HCT116 (cell line): ENCODE measurements at regions not wholly inside any gene's neighbourhood (a gene's known extent, or its start where the extent isn't known, plus 50 kb on each side); places are given as distances from the start of the nearest gene placed in this dataset.

Source experiments
- ATAC-seq: fragments of 200-7000 bp; cut with Tn5 transposase; 2 replicates; pipeline ENCODE4 v1.9.1; 2020; ENCODE audit warnings: mild to moderate bottlenecking, moderate library complexity
- BruUV-seq: library from RNA; stranded (reverse); fragments of 400-500 nt; replicated peaks from 2 replicates; lab custom pipeline; 2021; lab: Mats Ljungman, UMichigan
- CTCF ChIA-PET: fragments of 300-600 bp; sonication (Branson Sonifier 250); formaldehyde crosslinking; loops from one replicate; lab custom pipeline; 2021; ENCODE audit warnings: antibody characterized with exemption; lab: Charles Lee
- POLR2A ChIA-PET: fragments of 300-600, 350-600 bp; sonication (Branson Sonifier 250); formaldehyde crosslinking; loops from one replicate; lab custom pipeline; 2021; ENCODE audit warnings: antibody characterized with exemption; lab: Charles Lee
- RAD21 ChIA-PET, 2 experiments: fragments of 300-600 bp; sonication (Branson Sonifier 250); formaldehyde crosslinking; loops; one replicate each; lab custom pipeline; 2023; ENCODE audit warnings: low total read pairs in 2 of 2; ENCODE audit not compliant: uncharacterized antibody in 2 of 2, unreplicated experiment in 2 of 2, low non-redundant PET in 1 of 2; lab: Charles Lee
- DNase-seq: peaks from one replicate; pipeline ENCODE4 v3.0.0-alpha.2; 2010; ENCODE audit warnings: low read depth, low spot score
- H2AFZ ChIP-seq: fragments of 200-600 bp; shearing (Covaris generic), sonication (generic); 2 replicates; pipeline ENCODE4 v1.6.1; 2017; ENCODE audit warnings: low read depth, mixed run types, mixed read lengths, antibody characterized with exemption, low read length; ENCODE audit not compliant: poor library complexity, severe bottlenecking
- H3K27ac ChIP-seq: 2 replicates; pipeline ENCODE4 v1.5.1; 2012; ENCODE audit warnings: low read depth, low read length
- H3K27me3 ChIP-seq: fragments of 200-600 bp; sonication (generic); 2 replicates; pipeline ENCODE4 v1.6.1; 2016; ENCODE audit warnings: mixed run types, low read length, mixed read lengths; ENCODE audit not compliant: insufficient read depth
- H3K36me3 ChIP-seq, 2 experiments: fragments of 200-500 bp in 1 of 2; fragments of 200-600 bp in 1 of 2; sonication (Bioruptor generic) in 1 of 2; sonication (generic) in 1 of 2; 2 replicates each; pipeline versions ENCODE4 v1.5.1 to v1.6.1; 2014 to 2016; ENCODE audit warnings: low read length in 2 of 2, inconsistent platforms in 1 of 2, mixed read lengths in 1 of 2, mixed run types in 1 of 2; ENCODE audit not compliant: insufficient read depth in 2 of 2, control insufficient read depth in 1 of 2
- H3K4me1 ChIP-seq, 2 experiments: fragments of 200-600 bp in 1 of 2; sonication (generic) in 1 of 2; 2 replicates each; pipeline versions ENCODE4 v1.5.1 to v1.6.1; 2012 to 2017; ENCODE audit warnings: low read length in 2 of 2, inconsistent platforms in 1 of 2, mild to moderate bottlenecking in 1 of 2, mixed read lengths in 1 of 2, mixed run types in 1 of 2, moderate library complexity in 1 of 2; ENCODE audit not compliant: insufficient read depth in 2 of 2, control insufficient read depth in 1 of 2
- H3K4me2 ChIP-seq: fragments of 200-600 bp; sonication (generic); 2 replicates; pipeline ENCODE4 v1.6.1; 2017; ENCODE audit warnings: mixed run types, low read length, mixed read lengths
- H3K4me3 ChIP-seq, 2 experiments: fragments of 200-600 bp in 1 of 2; sonication (generic) in 1 of 2; replicated peaks in 1 of 2; 2 replicates each; pipeline ENCODE4 v1.5.1; 2011 to 2016; ENCODE audit warnings: low read length in 2 of 2, control low read depth in 1 of 2, low read depth in 1 of 2, mild to moderate bottlenecking in 1 of 2, mixed read lengths in 1 of 2, mixed run types in 1 of 2
- H3K79me2 ChIP-seq: fragments of 200-600 bp; sonication (generic); 2 replicates; pipeline ENCODE4 v1.6.1; 2017; ENCODE audit warnings: mild to moderate bottlenecking, mixed run types, low read length, moderate library complexity, mixed read lengths; ENCODE audit not compliant: insufficient read depth
- H3K9ac ChIP-seq: fragments of 200-600 bp; sonication (generic); 2 replicates; pipeline ENCODE4 v1.6.1; 2016; ENCODE audit warnings: low read length, mixed read lengths
- H3K9me2 ChIP-seq: fragments of 200-600 bp; sonication (generic), shearing (Covaris generic); 2 replicates; pipeline ENCODE4 v1.6.1; 2017; ENCODE audit warnings: mixed run types, mild to moderate bottlenecking, moderate library complexity; ENCODE audit not compliant: insufficient read depth
- H3K9me3 ChIP-seq, 2 experiments: fragments of 200-500 bp in 1 of 2; fragments of 200-600 bp in 1 of 2; sonication (Bioruptor generic) in 1 of 2; sonication (generic) in 1 of 2; 2 replicates each; pipeline ENCODE4 v1.6.1; 2014 to 2017; ENCODE audit warnings: low read length in 2 of 2, mixed read lengths in 2 of 2, inconsistent platforms in 1 of 2, low read depth in 1 of 2, mild to moderate bottlenecking in 1 of 2, mixed run types in 1 of 2, moderate library complexity in 1 of 2; ENCODE audit not compliant: control insufficient read depth in 1 of 2, insufficient read depth in 1 of 2
- H4K20me1 ChIP-seq: fragments of 200-600 bp; sonication (generic), shearing (Covaris generic); 2 replicates; pipeline ENCODE4 v1.6.1; 2017; ENCODE audit warnings: mixed run types, mild to moderate bottlenecking, moderate library complexity; ENCODE audit not compliant: insufficient read depth
- CBX3 ChIP-seq: IDR thresholded peaks from 2 replicates; pipeline ENCODE4 v1.6.1; 2012; ENCODE audit warnings: low read depth
- CEBPB ChIP-seq: IDR thresholded peaks from 2 replicates; pipeline ENCODE4 v1.6.1; 2012; ENCODE audit warnings: low read depth
- EGR1 ChIP-seq: IDR thresholded peaks from 2 replicates; pipeline ENCODE4 v1.6.1; 2012; ENCODE audit warnings: low read depth
- ELF1 ChIP-seq: IDR thresholded peaks from 2 replicates; pipeline ENCODE4 v1.6.1; 2012; ENCODE audit warnings: low read depth, borderline replicate concordance
- EZH2 ChIP-seq: fragments of 200-600 bp; sonication (generic); IDR thresholded peaks from 2 replicates; pipeline ENCODE4 v1.6.1; 2017; ENCODE audit warnings: antibody characterized with exemption, mixed run types
- EZH2phosphoT487 ChIP-seq: fragments of 200-600 bp; IDR thresholded peaks from 2 replicates; pipeline ENCODE4 v1.6.1; 2018; ENCODE audit warnings: antibody characterized with exemption, borderline replicate concordance
- FOSL1 ChIP-seq: IDR thresholded peaks from 2 replicates; pipeline ENCODE4 v1.6.1; 2012; ENCODE audit warnings: low read depth
- SIN3A ChIP-seq: IDR thresholded peaks from 2 replicates; pipeline ENCODE4 v1.6.1; 2012; ENCODE audit warnings: low read depth
- SP1 ChIP-seq: IDR thresholded peaks from 2 replicates; pipeline ENCODE4 v1.6.1; 2012; ENCODE audit warnings: low read depth
- SRF ChIP-seq: IDR thresholded peaks from 2 replicates; pipeline ENCODE4 v1.6.1; 2012; ENCODE audit warnings: low read depth
- TCF7L2 ChIP-seq: IDR thresholded peaks from 2 replicates; pipeline ENCODE4 v1.7.0; 2011; ENCODE audit warnings: borderline replicate concordance, inconsistent platforms; ENCODE audit not compliant: insufficient read depth, insufficient read length; ENCODE audit errors: extremely low read depth
- YY1 ChIP-seq: IDR thresholded peaks from 2 replicates; pipeline ENCODE4 v1.6.1; 2011; ENCODE audit warnings: low read length, low read depth, moderate library complexity, mild to moderate bottlenecking; ENCODE audit not compliant: insufficient replicate concordance; ENCODE audit errors: extremely low read depth
- ZFX ChIP-seq: fragments of 450-650 bp; IDR thresholded peaks from 2 replicates; pipeline ENCODE4 v1.6.1; 2017
- ZNF274 ChIP-seq: fragments of 200-500 bp; sonication (Bioruptor generic); IDR thresholded peaks from 2 replicates; pipeline ENCODE4 v1.6.1; 2014; ENCODE audit warnings: mild to moderate bottlenecking, low read depth, low read length, inconsistent platforms
- intact Hi-C: fragments of 100-400 bp; cut with micrococcal nuclease; formaldehyde crosslinking; loops from 2 replicates; pipeline ENCODE4 v1.10.0; 2022
- TF ChIP-seq, protein P1 (sequence below): IDR thresholded peaks from 2 replicates; pipeline ENCODE4 v1.6.1; 2012
- TF ChIP-seq, protein P2 (sequence below): IDR thresholded peaks from 2 replicates; pipeline ENCODE4 v1.6.1; 2012
- TF ChIP-seq, protein P3 (sequence below): IDR thresholded peaks from 2 replicates; pipeline ENCODE4 v1.6.1; 2011; ENCODE audit warnings: mild to moderate bottlenecking, low read length, moderate library complexity; ENCODE audit not compliant: insufficient replicate concordance; ENCODE audit errors: extremely low read depth
- TF ChIP-seq, protein P4 (sequence below), 3 experiments: fragments of 200-600 bp in 1 of 3; sonication (generic) in 1 of 3; IDR thresholded peaks in 2 of 3; conservative IDR thresholded peaks in 1 of 3; 2 replicates each; pipeline ENCODE4 v1.5.1; 2012 to 2017; ENCODE audit warnings: low read depth in 2 of 3, low read length in 2 of 3, antibody characterized with exemption in 1 of 3, borderline replicate concordance in 1 of 3, control low read depth in 1 of 3, mild to moderate bottlenecking in 1 of 3, mixed read lengths in 1 of 3, mixed run types in 1 of 3, moderate library complexity in 1 of 3; ENCODE audit not compliant: insufficient read depth in 1 of 3

DNA sequence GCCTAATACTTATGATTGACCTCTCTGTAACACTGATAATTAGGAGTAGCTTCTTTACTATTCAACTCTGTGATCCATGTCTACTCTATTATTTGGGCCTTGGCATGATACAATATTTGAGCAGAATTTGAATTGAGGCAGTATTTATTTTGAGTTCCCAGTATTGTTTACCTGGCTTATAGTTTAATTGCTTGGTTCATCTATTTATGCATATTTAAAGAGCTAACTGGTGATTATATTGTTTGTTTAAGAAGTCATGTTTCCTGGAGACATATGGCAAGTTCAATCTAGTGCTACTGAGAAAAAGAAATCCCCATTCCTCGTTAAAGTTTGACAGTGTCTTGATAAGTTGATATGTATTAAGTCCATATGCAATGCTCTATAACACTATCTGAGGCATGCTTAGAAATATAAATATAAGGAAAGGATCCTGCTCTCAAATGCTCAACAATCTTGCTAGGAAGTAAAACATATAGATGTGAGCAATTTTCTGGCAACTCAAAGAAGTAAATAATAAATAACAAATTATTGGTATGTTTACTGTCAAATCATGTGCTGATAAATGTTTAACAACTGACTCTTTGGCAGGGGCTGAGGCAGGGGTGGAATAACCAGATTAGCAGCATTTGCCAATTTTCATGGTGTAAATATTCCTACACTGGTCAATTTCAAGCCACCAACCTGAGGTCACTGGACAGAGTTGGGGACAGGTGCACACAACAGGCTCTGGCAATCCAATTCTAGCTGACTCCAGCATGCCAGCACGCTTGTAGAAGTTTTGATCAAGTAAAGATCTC lies 430.2 kb upstream of the PIK3C3 start:
- Histone ChIP-seq H3K4me3 (no peak overlapping the region), H3K27me3 (no peaks in the 10 kb centered on the region), H3K9me2 (no peaks in the 10 kb centered on the region), H3K36me3 (no peaks in the 10 kb centered on the region), H3K79me2 (no peaks in the 10 kb centered on the region), H3K9me3 (peaks cover 7 to 40% of the 10 kb centered on the region in 2 experiments; a peak in 2 of 4 replicates), H4K20me1 (no peaks in the 10 kb centered on the region), H3K9ac (no peak overlapping the region), H3K4me2 (no peak overlapping the region), H3K27ac (no peak overlapping the region), H3K4me1 (no peaks in the 10 kb centered on the region), H2AFZ (no peak overlapping the region)
- no peak for TF ChIP-seq EGR1
- no peak for TF ChIP-seq CBX3
- no peak for TF ChIP-seq FOSL1
- TF ChIP-seq, protein P1, sequence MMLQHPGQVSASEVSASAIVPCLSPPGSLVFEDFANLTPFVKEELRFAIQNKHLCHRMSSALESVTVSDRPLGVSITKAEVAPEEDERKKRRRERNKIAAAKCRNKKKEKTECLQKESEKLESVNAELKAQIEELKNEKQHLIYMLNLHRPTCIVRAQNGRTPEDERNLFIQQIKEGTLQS, result no peak
- no peak for TF ChIP-seq ELF1
- no peak for TF ChIP-seq EZH2
- no peak for TF ChIP-seq SRF
- TF ChIP-seq ZNF274, result no peak
- TF ChIP-seq, protein P2, sequence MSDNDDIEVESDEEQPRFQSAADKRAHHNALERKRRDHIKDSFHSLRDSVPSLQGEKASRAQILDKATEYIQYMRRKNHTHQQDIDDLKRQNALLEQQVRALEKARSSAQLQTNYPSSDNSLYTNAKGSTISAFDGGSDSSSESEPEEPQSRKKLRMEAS, result no peak
- no peak for TF ChIP-seq SIN3A
- TF ChIP-seq CEBPB, result no peak
- TF ChIP-seq EZH2phosphoT487, result no peak
- TF ChIP-seq, protein P3, sequence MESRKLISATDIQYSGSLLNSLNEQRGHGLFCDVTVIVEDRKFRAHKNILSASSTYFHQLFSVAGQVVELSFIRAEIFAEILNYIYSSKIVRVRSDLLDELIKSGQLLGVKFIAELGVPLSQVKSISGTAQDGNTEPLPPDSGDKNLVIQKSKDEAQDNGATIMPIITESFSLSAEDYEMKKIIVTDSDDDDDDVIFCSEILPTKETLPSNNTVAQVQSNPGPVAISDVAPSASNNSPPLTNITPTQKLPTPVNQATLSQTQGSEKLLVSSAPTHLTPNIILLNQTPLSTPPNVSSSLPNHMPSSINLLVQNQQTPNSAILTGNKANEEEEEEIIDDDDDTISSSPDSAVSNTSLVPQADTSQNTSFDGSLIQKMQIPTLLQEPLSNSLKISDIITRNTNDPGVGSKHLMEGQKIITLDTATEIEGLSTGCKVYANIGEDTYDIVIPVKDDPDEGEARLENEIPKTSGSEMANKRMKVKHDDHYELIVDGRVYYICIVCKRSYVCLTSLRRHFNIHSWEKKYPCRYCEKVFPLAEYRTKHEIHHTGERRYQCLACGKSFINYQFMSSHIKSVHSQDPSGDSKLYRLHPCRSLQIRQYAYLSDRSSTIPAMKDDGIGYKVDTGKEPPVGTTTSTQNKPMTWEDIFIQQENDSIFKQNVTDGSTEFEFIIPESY, result no peak
- TF ChIP-seq TCF7L2, result no peak
- TF ChIP-seq SP1, result no peak
- TF ChIP-seq ZFX, result no peak
- TF ChIP-seq, protein P4, sequence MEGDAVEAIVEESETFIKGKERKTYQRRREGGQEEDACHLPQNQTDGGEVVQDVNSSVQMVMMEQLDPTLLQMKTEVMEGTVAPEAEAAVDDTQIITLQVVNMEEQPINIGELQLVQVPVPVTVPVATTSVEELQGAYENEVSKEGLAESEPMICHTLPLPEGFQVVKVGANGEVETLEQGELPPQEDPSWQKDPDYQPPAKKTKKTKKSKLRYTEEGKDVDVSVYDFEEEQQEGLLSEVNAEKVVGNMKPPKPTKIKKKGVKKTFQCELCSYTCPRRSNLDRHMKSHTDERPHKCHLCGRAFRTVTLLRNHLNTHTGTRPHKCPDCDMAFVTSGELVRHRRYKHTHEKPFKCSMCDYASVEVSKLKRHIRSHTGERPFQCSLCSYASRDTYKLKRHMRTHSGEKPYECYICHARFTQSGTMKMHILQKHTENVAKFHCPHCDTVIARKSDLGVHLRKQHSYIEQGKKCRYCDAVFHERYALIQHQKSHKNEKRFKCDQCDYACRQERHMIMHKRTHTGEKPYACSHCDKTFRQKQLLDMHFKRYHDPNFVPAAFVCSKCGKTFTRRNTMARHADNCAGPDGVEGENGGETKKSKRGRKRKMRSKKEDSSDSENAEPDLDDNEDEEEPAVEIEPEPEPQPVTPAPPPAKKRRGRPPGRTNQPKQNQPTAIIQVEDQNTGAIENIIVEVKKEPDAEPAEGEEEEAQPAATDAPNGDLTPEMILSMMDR (IDR thresholded peaks at IDR 0.05 in 2 of 3, conservative IDR thresholded peaks at IDR 0.05 in 1 of 3; ENCODE audit: borderline replicate concordance in 1 of 3, insufficient read depth in 1 of 3, low read depth in 2 of 3, low read length in 2 of 3), result no peak
- no peak for TF ChIP-seq YY1
- ATAC-seq (no peak), DNase-seq (no peak)
- BruUV-seq, result no TSS peak
- CTCF ChIA-PET, result no interaction called here
- RAD21 ChIA-PET, result no interaction called here
- POLR2A ChIA-PET, result no interaction called here
- intact Hi-C loops, result no loop called here
